ENCODE measurements at regions not wholly inside any gene's neighbourhood (a gene's known extent, or its start where the extent isn't known, plus 50 kb on each side); places are given as distances from the start of the nearest gene placed in this dataset.

DNA sequence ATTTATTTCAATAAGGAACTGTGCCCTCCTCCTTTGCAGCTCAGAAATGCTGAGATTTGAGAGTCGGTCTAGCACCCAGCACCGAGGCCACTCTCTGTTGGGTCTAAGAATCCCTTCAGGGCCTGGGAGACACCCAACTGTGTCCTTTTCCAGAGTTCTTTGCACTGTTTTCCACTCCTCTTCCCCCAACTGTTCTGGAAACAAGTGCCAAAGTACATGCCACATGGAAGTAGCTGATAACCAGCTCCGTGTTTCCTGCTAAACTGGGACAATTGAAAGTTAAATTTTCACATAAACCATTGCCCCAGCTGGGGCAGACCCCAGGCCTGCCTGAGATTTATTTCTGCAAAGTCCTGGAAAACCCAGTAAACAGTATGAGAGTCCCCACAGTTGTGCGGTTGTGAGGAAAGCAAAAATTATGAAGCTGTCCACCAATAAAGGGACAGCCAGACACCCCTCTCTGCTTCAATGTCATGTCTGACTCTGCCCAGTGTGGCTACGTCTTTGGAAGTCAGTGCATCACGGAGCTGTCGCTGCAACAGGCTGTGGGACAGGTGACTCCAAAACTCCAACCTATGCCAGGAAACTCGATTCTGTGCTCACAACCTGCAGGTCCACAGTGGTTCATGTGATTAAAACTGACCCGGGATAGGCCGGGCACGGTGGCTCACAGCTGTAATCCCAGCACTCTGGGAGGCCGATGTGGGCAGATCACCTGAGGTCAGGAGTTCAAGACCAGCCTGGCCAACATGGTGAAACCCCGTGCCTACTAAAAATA is 178.0 kb upstream of the AFDN start:
- TF ChIP-seq, protein P1, sequence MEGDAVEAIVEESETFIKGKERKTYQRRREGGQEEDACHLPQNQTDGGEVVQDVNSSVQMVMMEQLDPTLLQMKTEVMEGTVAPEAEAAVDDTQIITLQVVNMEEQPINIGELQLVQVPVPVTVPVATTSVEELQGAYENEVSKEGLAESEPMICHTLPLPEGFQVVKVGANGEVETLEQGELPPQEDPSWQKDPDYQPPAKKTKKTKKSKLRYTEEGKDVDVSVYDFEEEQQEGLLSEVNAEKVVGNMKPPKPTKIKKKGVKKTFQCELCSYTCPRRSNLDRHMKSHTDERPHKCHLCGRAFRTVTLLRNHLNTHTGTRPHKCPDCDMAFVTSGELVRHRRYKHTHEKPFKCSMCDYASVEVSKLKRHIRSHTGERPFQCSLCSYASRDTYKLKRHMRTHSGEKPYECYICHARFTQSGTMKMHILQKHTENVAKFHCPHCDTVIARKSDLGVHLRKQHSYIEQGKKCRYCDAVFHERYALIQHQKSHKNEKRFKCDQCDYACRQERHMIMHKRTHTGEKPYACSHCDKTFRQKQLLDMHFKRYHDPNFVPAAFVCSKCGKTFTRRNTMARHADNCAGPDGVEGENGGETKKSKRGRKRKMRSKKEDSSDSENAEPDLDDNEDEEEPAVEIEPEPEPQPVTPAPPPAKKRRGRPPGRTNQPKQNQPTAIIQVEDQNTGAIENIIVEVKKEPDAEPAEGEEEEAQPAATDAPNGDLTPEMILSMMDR (IDR thresholded peaks at IDR 0.05; ENCODE audit: low read depth, low read length), result no peak
- no peak overlapping the region for H3K4me3 ChIP-seq (ENCODE audit: low read depth, low read length)
- DNase-seq (ENCODE audit: low read depth, low spot score), result no peak
- in situ Hi-C loops (cut with HindIII; ENCODE audit: low sequenced_read_pairs), result no loop called here

DNA sequence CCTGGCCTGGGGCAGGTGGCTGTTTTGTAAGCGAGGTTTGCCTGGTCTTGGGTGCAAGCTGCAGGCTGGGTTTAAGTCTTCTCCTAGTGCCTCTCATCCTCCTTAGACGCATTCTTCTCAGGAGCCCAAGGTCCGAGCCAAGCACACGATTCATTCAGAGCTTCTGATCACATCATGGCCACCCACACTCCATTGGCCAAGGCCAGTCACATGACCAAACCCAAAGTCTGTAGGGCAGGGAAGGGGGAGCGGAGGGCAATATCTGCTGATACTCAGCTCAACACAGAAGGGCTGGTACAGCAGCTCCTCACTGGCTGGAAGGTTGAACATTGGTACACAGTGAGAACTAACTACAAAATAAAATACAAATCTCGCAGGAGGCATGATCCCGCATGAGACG is 177.2 kb upstream of the AFDN start:
- no peak overlapping the region for H3K4me3 ChIP-seq (ENCODE audit: low read depth, low read length)
- TF ChIP-seq, protein P1 (IDR thresholded peaks at IDR 0.05; ENCODE audit: low read depth, low read length), result no peak
- in situ Hi-C loops (cut with HindIII; ENCODE audit: low sequenced_read_pairs), result no loop called here
- DNase-seq (ENCODE audit: low read depth, low spot score), result no peak

DNA sequence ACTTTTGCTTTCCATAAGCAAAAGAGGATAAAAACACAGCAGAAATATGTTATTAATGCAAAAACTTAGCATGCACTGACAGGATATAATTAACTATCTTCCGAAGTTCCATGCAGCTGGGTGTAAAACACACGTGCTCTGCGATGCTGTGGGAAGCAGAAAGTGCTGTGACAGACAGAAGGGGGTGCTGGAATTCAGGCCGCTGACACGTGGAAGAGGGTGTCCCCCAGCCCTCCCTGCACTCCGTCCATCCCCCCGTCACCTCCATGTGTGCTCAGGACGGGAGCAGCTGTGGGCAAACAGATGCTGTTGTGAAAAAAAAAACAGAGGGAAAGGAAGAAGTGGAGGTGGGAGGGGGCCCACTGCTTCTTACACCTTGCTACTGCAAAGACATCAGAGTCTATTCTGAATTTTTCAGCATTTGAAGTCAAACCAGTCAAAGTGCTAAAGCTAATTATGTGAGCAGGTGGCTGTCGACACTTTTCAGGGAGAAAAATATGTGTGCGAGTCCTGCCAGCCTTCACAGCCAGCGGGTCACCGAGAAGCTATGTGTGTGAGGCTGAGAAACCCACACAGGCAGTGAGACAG is 175.9 kb upstream of the AFDN start:
- in situ Hi-C loops (cut with HindIII; ENCODE audit: low sequenced_read_pairs), result no loop called here
- TF ChIP-seq, protein P1 (IDR thresholded peaks at IDR 0.05; ENCODE audit: low read depth, low read length), result no peak
- H3K4me3 ChIP-seq (ENCODE audit: low read depth, low read length), result no peak overlapping the region
- no peak for DNase-seq (ENCODE audit: low read depth, low spot score)

DNA sequence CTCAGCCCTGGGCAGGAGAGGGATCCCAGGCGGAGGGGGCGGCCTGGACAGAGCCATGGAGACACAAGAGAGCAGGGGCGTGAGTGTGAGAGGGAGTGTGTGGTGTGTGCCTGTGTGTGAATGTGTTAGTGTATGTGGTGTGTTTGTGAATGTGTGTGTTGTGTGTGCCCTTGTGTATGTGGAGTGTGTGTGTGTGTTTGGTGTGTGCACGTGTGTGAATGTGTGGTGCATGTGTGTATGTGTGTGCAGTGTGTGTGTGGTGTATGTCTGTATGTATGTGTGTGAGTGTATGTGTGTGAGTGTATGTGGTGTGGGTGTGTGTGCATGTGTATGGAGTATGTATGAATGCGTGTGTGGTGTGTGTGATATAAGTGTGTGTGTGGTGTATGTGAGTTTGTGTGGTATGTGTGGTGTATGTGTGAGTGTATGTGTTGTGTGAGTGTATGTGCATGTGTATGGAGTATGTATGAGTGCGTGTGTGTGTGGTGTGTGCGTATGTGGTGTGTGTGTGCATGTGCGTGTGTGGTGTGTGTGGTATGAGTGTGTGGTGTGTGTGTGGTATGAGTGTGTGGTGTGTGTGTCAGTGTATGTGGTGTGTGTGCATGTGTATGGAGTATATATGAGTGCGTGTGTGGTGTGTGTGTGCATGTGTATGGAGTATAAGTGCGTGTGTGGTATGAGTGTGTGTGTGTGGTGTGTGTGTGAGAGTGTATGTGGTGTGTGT is 175.2 kb upstream of the AFDN start:
- no peak for DNase-seq (ENCODE audit: low read depth, low spot score)
- TF ChIP-seq, protein P1 (IDR thresholded peaks at IDR 0.05; ENCODE audit: low read depth, low read length), result no peak
- in situ Hi-C loops (cut with HindIII; ENCODE audit: low sequenced_read_pairs), result no loop called here
- H3K4me3 ChIP-seq (ENCODE audit: low read depth, low read length), result no peak overlapping the region

DNA sequence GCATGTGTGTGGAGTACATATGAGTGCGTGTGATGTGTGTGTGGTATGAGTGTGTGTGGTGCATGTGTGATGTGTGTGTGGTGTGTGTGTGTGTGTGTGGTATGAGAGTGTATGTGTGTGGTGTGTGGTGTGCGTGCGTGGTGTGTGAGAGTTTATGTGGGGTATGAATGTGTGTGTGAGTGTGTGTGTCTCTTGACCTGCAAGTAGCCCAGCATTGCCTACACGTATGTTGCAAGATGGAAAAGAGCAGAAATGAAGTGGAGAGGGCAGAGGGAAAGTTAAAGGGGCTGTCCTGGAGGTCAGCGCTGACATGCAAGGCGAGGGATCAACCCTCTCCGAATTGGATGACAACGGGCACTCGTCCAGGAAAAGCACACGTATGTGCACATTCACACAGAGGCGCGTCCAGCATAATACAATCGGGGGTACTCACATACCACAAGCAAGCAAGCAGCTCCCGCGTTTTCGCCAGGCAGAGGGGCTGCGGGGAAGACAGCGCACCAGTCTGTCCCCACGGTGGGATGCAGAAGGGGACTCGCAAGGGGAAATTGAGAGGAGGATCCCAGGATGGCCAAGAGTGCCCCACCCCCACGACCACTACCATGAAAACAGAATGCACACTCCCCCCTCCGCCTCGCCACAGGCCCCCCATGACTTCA is 174.5 kb upstream of the AFDN start:
- DNase-seq (ENCODE audit: low read depth, low spot score), result no peak
- TF ChIP-seq, protein P1 (IDR thresholded peaks at IDR 0.05; ENCODE audit: low read depth, low read length), result no peak
- in situ Hi-C loops (cut with HindIII; ENCODE audit: low sequenced_read_pairs), result no loop called here
- H3K4me3 ChIP-seq (ENCODE audit: low read depth, low read length), result no peak overlapping the region

DNA sequence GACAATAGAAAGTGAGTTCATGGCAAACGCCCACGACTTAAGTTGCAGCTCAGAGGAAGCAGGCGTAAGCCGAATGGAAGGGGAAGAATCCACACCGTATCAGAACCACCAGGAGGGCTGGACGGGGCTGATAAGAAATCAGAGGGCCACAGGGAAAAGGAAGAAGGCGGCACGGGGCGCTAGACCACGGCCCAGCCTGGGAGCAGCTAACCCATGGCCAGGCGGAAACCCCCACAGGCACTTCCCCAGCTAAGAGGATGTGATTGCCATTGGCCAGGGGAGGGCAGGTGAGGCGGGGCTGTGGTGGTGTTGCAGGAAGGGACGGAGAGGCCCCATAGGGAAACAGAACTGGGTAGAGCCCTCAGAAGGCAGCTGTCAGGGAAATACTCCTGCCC is 174.0 kb upstream of the AFDN start:
- H3K4me3 ChIP-seq (ENCODE audit: low read depth, low read length), result no peak overlapping the region
- in situ Hi-C loops (cut with HindIII; ENCODE audit: low sequenced_read_pairs), result no loop called here
- TF ChIP-seq, protein P1 (IDR thresholded peaks at IDR 0.05; ENCODE audit: low read depth, low read length), result no peak
- DNase-seq (ENCODE audit: low read depth, low spot score), result no peak

All from astrocyte of the spinal cord (primary cell).